ENCODE measurements at regions not wholly inside any gene's neighbourhood (a gene's known extent, or its start where the extent isn't known, plus 50 kb on each side); places are given as distances from the start of the nearest gene placed in this dataset.

- Histone ChIP-seq H3K4me2 (ENCODE audit: low read depth, low read length) (no peak overlapping the region), H3K4me3 (ENCODE audit: low read length) (no peak overlapping the region), H3K9ac (ENCODE audit: low read length) (no peak overlapping the region), H3K27me3 (replicated peaks; ENCODE audit: insufficient read depth, low read length) (no peaks in the 10 kb centered on the region), H3F3A (ENCODE audit: insufficient read depth, low read length) (no peaks in the 10 kb centered on the region), H3K36me3 (replicated peaks; ENCODE audit: insufficient read depth, low read length) (no peaks in the 10 kb centered on the region), H2AFZ (ENCODE audit: low read length) (no peak overlapping the region), H3K79me2 (ENCODE audit: low read length) (no peaks in the 10 kb centered on the region), H3K4me1 (ENCODE audit: low read length) (no peaks in the 10 kb centered on the region), H3K27ac (ENCODE audit: low read length) (no peak overlapping the region), H3K9me3 (replicated peaks; ENCODE audit: insufficient read depth, low read length) (no peaks in the 10 kb centered on the region), H4K20me1 (ENCODE audit: insufficient read depth, low read length) (no peaks in the 10 kb centered on the region), H3K9me2 (replicated peaks; ENCODE audit: insufficient read depth, low read length) (no peaks in the 10 kb centered on the region)
- no peak for DNase-seq
- TF ChIP-seq EZH2 (optimal IDR thresholded peaks at IDR 0.05; ENCODE audit: low read depth, low read length) (no peak), EZH2phosphoT487 (IDR thresholded peaks at IDR 0.05; ENCODE audit: low read length) (no peak), CTCF (IDR thresholded peaks at IDR 0.05; ENCODE audit: low read length) (no peak)
Measured at GRCh38 chr12:13411287-13411686, 214.8 kb downstream of the EMP1 start.

- Histone ChIP-seq H2AFZ (ENCODE audit: low read length) (no peak overlapping the region), H3K9ac (ENCODE audit: low read length) (no peak overlapping the region), H3K79me2 (ENCODE audit: low read length) (no peaks in the 10 kb centered on the region), H3K36me3 (replicated peaks; ENCODE audit: insufficient read depth, low read length) (no peaks in the 10 kb centered on the region), H3K4me3 (ENCODE audit: low read length) (no peak overlapping the region), H4K20me1 (ENCODE audit: insufficient read depth, low read length) (no peaks in the 10 kb centered on the region), H3K9me2 (replicated peaks; ENCODE audit: insufficient read depth, low read length) (no peaks in the 10 kb centered on the region), H3F3A (ENCODE audit: insufficient read depth, low read length) (no peaks in the 10 kb centered on the region), H3K27ac (ENCODE audit: low read length) (no peak overlapping the region), H3K27me3 (replicated peaks; ENCODE audit: insufficient read depth, low read length) (no peaks in the 10 kb centered on the region), H3K4me1 (ENCODE audit: low read length) (no peaks in the 10 kb centered on the region), H3K9me3 (replicated peaks; ENCODE audit: insufficient read depth, low read length) (no peaks in the 10 kb centered on the region), H3K4me2 (ENCODE audit: low read depth, low read length) (no peak overlapping the region)
- no peak for DNase-seq
- TF ChIP-seq CTCF (IDR thresholded peaks at IDR 0.05; ENCODE audit: low read length), result no peak
- TF ChIP-seq EZH2phosphoT487 (IDR thresholded peaks at IDR 0.05; ENCODE audit: low read length), result no peak
- no peak for TF ChIP-seq EZH2 (optimal IDR thresholded peaks at IDR 0.05; ENCODE audit: low read depth, low read length)
Measured at GRCh38 chr12:13405961-13406703, 209.6 kb downstream of the EMP1 start.

- Histone ChIP-seq H3K9me2 (replicated peaks; ENCODE audit: insufficient read depth, low read length) (no peaks in the 10 kb centered on the region), H3K9ac (ENCODE audit: low read length) (no peak overlapping the region), H3K9me3 (replicated peaks; ENCODE audit: insufficient read depth, low read length) (no peaks in the 10 kb centered on the region), H3K27me3 (replicated peaks; ENCODE audit: insufficient read depth, low read length) (no peaks in the 10 kb centered on the region), H4K20me1 (ENCODE audit: insufficient read depth, low read length) (no peaks in the 10 kb centered on the region), H3K4me1 (ENCODE audit: low read length) (no peaks in the 10 kb centered on the region), H2AFZ (ENCODE audit: low read length) (no peak overlapping the region), H3K4me2 (ENCODE audit: low read depth, low read length) (no peak overlapping the region), H3K79me2 (ENCODE audit: low read length) (no peaks in the 10 kb centered on the region), H3K27ac (ENCODE audit: low read length) (no peak overlapping the region), H3K36me3 (replicated peaks; ENCODE audit: insufficient read depth, low read length) (no peaks in the 10 kb centered on the region), H3F3A (ENCODE audit: insufficient read depth, low read length) (no peaks in the 10 kb centered on the region), H3K4me3 (ENCODE audit: low read length) (no peak overlapping the region)
- TF ChIP-seq CTCF (IDR thresholded peaks at IDR 0.05; ENCODE audit: low read length) (no peak), EZH2phosphoT487 (IDR thresholded peaks at IDR 0.05; ENCODE audit: low read length) (no peak), EZH2 (optimal IDR thresholded peaks at IDR 0.05; ENCODE audit: low read depth, low read length) (no peak)
- DNase-seq, result no peak
Measured at GRCh38 chr12:13404631-13405473, 208.3 kb downstream of the EMP1 start.

All from MM.1S (cell line).